ENCODE measurements at regions not wholly inside any gene's neighbourhood (a gene's known extent, or its start where the extent isn't known, plus 50 kb on each side); places are given as distances from the start of the nearest gene placed in this dataset.

- TF ChIP-seq CTCF (IDR thresholded peaks at IDR 0.05), result no peak
- Histone ChIP-seq H3K9me3 (no peaks in the 10 kb centered on the region), H3K4me1 (ENCODE audit: low read depth) (no peaks in the 10 kb centered on the region), H3K36me3 (ENCODE audit: low read depth) (no peaks in the 10 kb centered on the region), H3K4me3 (no peak overlapping the region)
- ATAC-seq (no peak), DNase-seq (no peak)
- intact Hi-C loops (cut with DNase I, micrococcal nuclease), result no loop called here
Measured at GRCh38 chr13:104832231-104832630, 1703.2 kb downstream of the EFNB2 start.

GRCh38 chr13:104831831-104832230, 1703.6 kb downstream of the EFNB2 start:
- H3K9me3 ChIP-seq, result no peaks in the 10 kb centered on the region
- no peak for TF ChIP-seq CTCF (IDR thresholded peaks at IDR 0.05)
- no peaks in the 10 kb centered on the region for H3K36me3 ChIP-seq (ENCODE audit: low read depth)
- DNase-seq (no peak), ATAC-seq (no peak)
- no peak overlapping the region for H3K4me3 ChIP-seq
- no peaks in the 10 kb centered on the region for H3K4me1 ChIP-seq (ENCODE audit: low read depth)
- intact Hi-C loops (cut with DNase I, micrococcal nuclease), result no loop called here

- DNase-seq (no peak), ATAC-seq (no peak)
- intact Hi-C loops (cut with DNase I, micrococcal nuclease), result no loop called here
- no peaks in the 10 kb centered on the region for H3K36me3 ChIP-seq (ENCODE audit: low read depth)
- no peaks in the 10 kb centered on the region for H3K9me3 ChIP-seq
- no peak for TF ChIP-seq CTCF (IDR thresholded peaks at IDR 0.05)
- H3K4me3 ChIP-seq, result no peak overlapping the region
- H3K4me1 ChIP-seq (ENCODE audit: low read depth), result no peaks in the 10 kb centered on the region
Measured at GRCh38 chr13:104823709-104824108, 1711.8 kb downstream of the EFNB2 start.

GRCh38 chr13:104823071-104823470, 1712.4 kb downstream of the EFNB2 start:
- no peaks in the 10 kb centered on the region for H3K36me3 ChIP-seq (ENCODE audit: low read depth)
- H3K4me1 ChIP-seq (ENCODE audit: low read depth), result no peaks in the 10 kb centered on the region
- TF ChIP-seq CTCF (IDR thresholded peaks at IDR 0.05), result no peak
- H3K4me3 ChIP-seq, result no peak overlapping the region
- H3K9me3 ChIP-seq, result no peaks in the 10 kb centered on the region
- no peak for ATAC-seq
- intact Hi-C loops (cut with DNase I, micrococcal nuclease), result no loop called here
- DNase-seq, result no peak

- ATAC-seq, result no peak
- intact Hi-C loops (cut with DNase I, micrococcal nuclease), result no loop called here
- H3K4me1 ChIP-seq (ENCODE audit: low read depth), result no peaks in the 10 kb centered on the region
- no peak for TF ChIP-seq CTCF (IDR thresholded peaks at IDR 0.05)
- H3K4me3 ChIP-seq, result no peak overlapping the region
- H3K9me3 ChIP-seq, result no peaks in the 10 kb centered on the region
- no peaks in the 10 kb centered on the region for H3K36me3 ChIP-seq (ENCODE audit: low read depth)
- DNase-seq, result no peak
Measured at GRCh38 chr13:104817271-104817670, 1718.2 kb downstream of the EFNB2 start.

GRCh38 chr13:104816726-104817125, 1718.7 kb downstream of the EFNB2 start:
- no peak for TF ChIP-seq CTCF (IDR thresholded peaks at IDR 0.05)
- Histone ChIP-seq H3K4me1 (ENCODE audit: low read depth) (no peaks in the 10 kb centered on the region), H3K9me3 (no peaks in the 10 kb centered on the region), H3K36me3 (ENCODE audit: low read depth) (no peaks in the 10 kb centered on the region), H3K4me3 (no peak overlapping the region)
- intact Hi-C loops (cut with DNase I, micrococcal nuclease), result no loop called here
- DNase-seq (no peak), ATAC-seq (no peak)
